KG1 (cell line): ENCODE measurements at regions not wholly inside any gene's neighbourhood (a gene's known extent, or its start where the extent isn't known, plus 50 kb on each side); places are given as distances from the start of the nearest gene placed in this dataset.

Experiments used
- DNase-seq: peaks from one replicate; lab custom pipeline; 2025; lab: John Stamatoyannopoulos, UW

DNA sequence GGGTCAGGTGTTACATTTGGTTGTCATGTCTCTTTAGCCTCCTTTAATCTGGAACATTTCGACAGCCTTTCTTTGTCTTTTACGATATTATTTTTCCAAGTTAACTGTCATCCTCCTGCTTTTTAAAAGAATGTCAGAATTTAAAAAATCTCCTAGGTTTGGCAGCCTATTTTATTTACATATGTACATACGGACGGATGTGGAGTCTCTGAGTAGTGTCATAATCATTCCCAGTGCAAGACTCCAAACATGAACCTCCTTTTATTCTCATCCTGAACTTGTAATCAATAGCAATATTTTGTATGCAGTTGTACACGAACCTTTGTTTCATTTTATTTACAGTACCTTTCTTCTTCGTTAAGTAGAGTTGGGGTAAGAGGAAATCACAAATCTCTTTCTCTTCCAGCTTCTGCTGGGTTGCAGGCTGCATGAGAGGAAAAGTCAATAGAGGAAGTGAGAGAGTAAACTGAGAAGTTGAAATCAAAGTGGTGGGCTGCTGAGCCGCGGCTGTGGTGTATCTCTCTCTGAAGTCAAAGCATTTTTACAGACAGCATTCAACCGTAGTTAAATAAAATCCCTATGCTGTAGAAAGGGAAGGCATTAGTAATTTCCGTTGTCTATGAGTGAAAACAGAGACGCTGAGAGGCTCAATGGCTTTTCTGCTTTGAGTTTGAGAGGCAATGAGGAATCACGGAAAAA is 53.9 kb upstream of the RPS6KA3 start:
- DNase-seq: peak; percentile 22

- no peak for DNase-seq
These were observed 52.3 kb upstream of the RPS6KA3 start for GRCh38 chrX:20319054-20319453.

- no peak for DNase-seq
These were observed 51.2 kb upstream of the RPS6KA3 start for GRCh38 chrX:20317873-20318272.
